GM12878 (cell line): ENCODE measurements at regions not wholly inside any gene's neighbourhood (a gene's known extent, or its start where the extent isn't known, plus 50 kb on each side); places are given as distances from the start of the nearest gene placed in this dataset.

Experiments used
- ATAC-seq: fragments of 200-7000 bp; cut with Tn5 transposase; 3 replicates; pipeline ENCODE4 v1.9.1; 2020; ENCODE audit warnings: mild to moderate bottlenecking, moderate library complexity
- BruUV-seq: library from RNA; stranded (reverse); fragments of 400-500 nt; replicated peaks from 2 replicates; lab custom pipeline; 2021; lab: Mats Ljungman, UMichigan
- CTCF ChIA-PET: fragments of 300-600 bp; sonication (Branson Sonifier 250); formaldehyde crosslinking; extraction: SDS; loops from one replicate; lab custom pipeline; 2021; ENCODE audit warnings: inconsistent platforms; lab: Yijun Ruan, JAX
- POLR2A ChIA-PET: fragments of 350-600 bp; formaldehyde crosslinking; extraction: SDS; loops from one replicate; lab custom pipeline; 2021; ENCODE audit warnings: inconsistent platforms; lab: Charles Lee
- RAD21 ChIA-PET: fragments of 300-600 bp; sonication (Branson Sonifier 250); formaldehyde crosslinking; loops from one replicate; lab custom pipeline; 2023; ENCODE audit warnings: antibody characterized with exemption; ENCODE audit not compliant: unreplicated experiment; lab: Charles Lee
- SMC1A ChIA-PET: fragments of 300-600 bp; sonication (Branson Sonifier 250); formaldehyde crosslinking; loops from one replicate; lab custom pipeline; 2023; ENCODE audit not compliant: unreplicated experiment, uncharacterized antibody; lab: Charles Lee
- DNase-seq: peaks from one replicate; pipeline ENCODE4 v3.0.0-alpha.2; 2011; ENCODE audit warnings: low read depth, low spot score
- FAIRE-seq: peaks from 3 replicates; lab custom pipeline; 2011; peaks lifted over from hg19 to GRCh38; lab: Jason Lieb, UNC
- H2AFZ ChIP-seq: 2 replicates; pipeline ENCODE4 v1.6.0; 2011; ENCODE audit warnings: low read depth, low read length, control low read depth; ENCODE audit not compliant: control insufficient read depth
- H3K27ac ChIP-seq: 2 replicates; pipeline ENCODE4 v1.5.1; 2011; ENCODE audit warnings: control low read depth; ENCODE audit not compliant: control insufficient read depth, insufficient read depth
- H3K27me3 ChIP-seq, 2 experiments: replicated peaks in 1 of 2; 2 replicates each; pipeline versions ENCODE4 v1.6.0 to v1.6.1; 2011; ENCODE audit warnings: low read length in 1 of 2; ENCODE audit not compliant: control insufficient read depth in 2 of 2, insufficient read depth in 2 of 2
- H3K36me3 ChIP-seq, 2 experiments: 2 replicates each; pipeline ENCODE4 v1.5.1; 2011; ENCODE audit warnings: low read length in 1 of 2; ENCODE audit not compliant: control insufficient read depth in 2 of 2, insufficient read depth in 2 of 2
- H3K4me1 ChIP-seq: 2 replicates; pipeline ENCODE4 v1.6.1; 2011; ENCODE audit warnings: mild to moderate bottlenecking, low read length, moderate library complexity, mixed read lengths; ENCODE audit not compliant: control insufficient read depth, insufficient read depth
- H3K4me2 ChIP-seq: 2 replicates; pipeline ENCODE4 v1.6.0; 2011; ENCODE audit warnings: control low read depth; ENCODE audit not compliant: control insufficient read depth, insufficient read depth
- H3K4me3 ChIP-seq: fragments of 200-600 bp; sonication (generic); 2 replicates; pipeline ENCODE4 v1.5.1; 2016
- H3K79me2 ChIP-seq: 2 replicates; pipeline ENCODE4 v1.6.0; 2011; ENCODE audit warnings: low read length; ENCODE audit not compliant: control insufficient read depth, insufficient read depth
- H3K9ac ChIP-seq: 2 replicates; pipeline ENCODE4 v1.8.0; 2011; ENCODE audit warnings: low read length, control low read depth, mixed read lengths; ENCODE audit not compliant: control insufficient read depth, insufficient read depth
- H3K9me3 ChIP-seq: replicated peaks from 3 replicates; pipeline ENCODE4 v1.5.1; 2011; ENCODE audit warnings: mild to moderate bottlenecking, low read length; ENCODE audit not compliant: control insufficient read depth, insufficient read depth
- H4K20me1 ChIP-seq: 2 replicates; pipeline ENCODE4 v1.6.0; 2011; ENCODE audit not compliant: control insufficient read depth, insufficient read depth
- BACH1 ChIP-seq: fragments of 450-650 bp; IDR thresholded peaks from 2 replicates; pipeline ENCODE4 v1.6.1; 2017; ENCODE audit warnings: mild to moderate bottlenecking, borderline replicate concordance
- EZH2 ChIP-seq: IDR thresholded peaks from 2 replicates; pipeline ENCODE4 v1.6.1; 2012; ENCODE audit warnings: low read depth, mild to moderate bottlenecking, control low read depth, inconsistent platforms, low read length, borderline replicate concordance; ENCODE audit not compliant: control insufficient read depth
- FOXM1 ChIP-seq: IDR thresholded peaks from 2 replicates; pipeline ENCODE4 v1.6.1; 2012; ENCODE audit warnings: low read depth, mild to moderate bottlenecking, inconsistent platforms, low read length, moderate library complexity
- HDGF ChIP-seq: fragments of 450-650 bp; IDR thresholded peaks from 2 replicates; pipeline ENCODE4 v1.6.1; 2016; ENCODE audit warnings: antibody characterized with exemption
- POLR2AphosphoS2 ChIP-seq: IDR thresholded peaks from 2 replicates; pipeline ENCODE4 v1.6.1; 2011; ENCODE audit warnings: low read depth, mild to moderate bottlenecking, low read length, improper control_type of control experiment, moderate library complexity
- SUZ12 ChIP-seq: fragments of 200-600 bp; sonication (generic); IDR thresholded peaks from one replicate; pipeline ENCODE4 v1.6.1; 2018; ENCODE audit warnings: antibody characterized with exemption, mild to moderate bottlenecking; ENCODE audit not compliant: unreplicated experiment
- TCF3 ChIP-seq: IDR thresholded peaks from 2 replicates; pipeline ENCODE4 v1.6.1; 2012; ENCODE audit warnings: low read depth, mild to moderate bottlenecking, low read length, borderline replicate concordance; ENCODE audit not compliant: insufficient read depth
- YBX1 ChIP-seq: fragments of 450-650 bp; IDR thresholded peaks from 2 replicates; pipeline ENCODE4 v1.6.1; 2016; ENCODE audit warnings: antibody characterized with exemption
- ZZZ3 ChIP-seq: IDR thresholded peaks from 2 replicates; pipeline ENCODE4 v1.6.1; 2011; ENCODE audit warnings: low read depth; ENCODE audit not compliant: control insufficient read depth, insufficient read length
- WGBS: methylation state at CpG from one replicate; pipeline ENCODE4 v1.1.6; 2016; ENCODE audit warnings: low lambda C conversion rate; ENCODE audit not compliant: insufficient replicate concordance, insufficient coverage; ENCODE audit errors: missing lambda C conversion rate; 5-methylcytosine and 5-hydroxymethylcytosine counted together
- in situ Hi-C: fragments of 300-500 bp; cut with MboI; formaldehyde crosslinking; loops from 9 replicates; pipeline ENCODE4 v1.14.3; 2018; ENCODE audit warnings: mixed read lengths
- intact Hi-C: fragments of 100-400 bp; cut with micrococcal nuclease; formaldehyde crosslinking; loops from one replicate; pipeline ENCODE4 v1.14.2; 2022; ENCODE audit not compliant: unreplicated experiment
- TF ChIP-seq, protein P1 (sequence below): fragments of 450-650 bp; formaldehyde crosslinking; IDR thresholded peaks from 2 replicates; pipeline ENCODE4 v1.4.0; 2022; ENCODE audit warnings: mild to moderate bottlenecking, moderate library complexity
- TF ChIP-seq, protein P2 (sequence below): fragments of 450-650 bp; IDR thresholded peaks from 2 replicates; pipeline ENCODE4 v1.6.1; 2017; ENCODE audit warnings: mild to moderate bottlenecking

DNA sequence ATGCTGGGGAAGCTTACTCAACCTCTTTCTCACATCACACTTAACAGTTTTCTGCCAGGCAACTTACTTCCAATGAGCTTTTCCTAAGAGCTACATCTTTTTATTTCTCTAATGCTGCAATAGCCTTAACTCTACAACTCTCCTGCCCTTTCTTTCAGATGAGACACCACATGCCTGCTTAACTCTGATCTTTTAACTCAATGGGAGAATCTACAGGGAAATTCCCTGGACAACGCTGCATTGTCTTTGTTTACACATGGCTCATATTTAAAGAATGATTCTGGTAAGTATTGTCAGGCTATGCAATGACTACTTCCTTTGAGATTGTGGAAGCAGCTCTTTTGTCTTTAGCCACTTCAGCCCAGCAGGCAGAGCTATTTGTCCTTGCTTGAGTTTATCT, 353.1 kb upstream of the BCHE start (continued):
- TF ChIP-seq, protein P1, sequence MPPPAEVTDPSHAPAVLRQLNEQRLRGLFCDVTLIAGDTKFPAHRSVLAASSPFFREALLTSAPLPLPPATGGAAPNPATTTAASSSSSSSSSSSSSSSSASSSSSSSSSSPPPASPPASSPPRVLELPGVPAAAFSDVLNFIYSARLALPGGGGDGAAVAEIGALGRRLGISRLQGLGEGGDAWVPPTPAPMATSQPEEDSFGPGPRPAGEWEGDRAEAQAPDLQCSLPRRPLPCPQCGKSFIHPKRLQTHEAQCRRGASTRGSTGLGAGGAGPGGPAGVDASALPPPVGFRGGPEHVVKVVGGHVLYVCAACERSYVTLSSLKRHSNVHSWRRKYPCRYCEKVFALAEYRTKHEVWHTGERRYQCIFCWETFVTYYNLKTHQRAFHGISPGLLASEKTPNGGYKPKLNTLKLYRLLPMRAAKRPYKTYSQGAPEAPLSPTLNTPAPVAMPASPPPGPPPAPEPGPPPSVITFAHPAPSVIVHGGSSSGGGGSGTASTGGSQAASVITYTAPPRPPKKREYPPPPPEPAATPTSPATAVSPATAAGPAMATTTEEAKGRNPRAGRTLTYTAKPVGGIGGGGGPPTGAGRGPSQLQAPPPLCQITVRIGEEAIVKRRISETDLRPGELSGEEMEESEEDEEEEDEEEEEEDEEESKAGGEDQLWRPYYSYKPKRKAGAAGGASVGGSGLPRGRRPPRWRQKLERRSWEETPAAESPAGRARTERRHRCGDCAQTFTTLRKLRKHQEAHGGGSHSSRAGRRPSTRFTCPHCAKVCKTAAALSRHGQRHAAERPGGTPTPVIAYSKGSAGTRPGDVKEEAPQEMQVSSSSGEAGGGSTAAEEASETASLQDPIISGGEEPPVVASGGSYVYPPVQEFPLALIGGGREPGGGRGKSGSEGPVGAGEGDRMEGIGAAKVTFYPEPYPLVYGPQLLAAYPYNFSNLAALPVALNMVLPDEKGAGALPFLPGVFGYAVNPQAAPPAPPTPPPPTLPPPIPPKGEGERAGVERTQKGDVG: no peak
- no peak for TF ChIP-seq TCF3

DNA sequence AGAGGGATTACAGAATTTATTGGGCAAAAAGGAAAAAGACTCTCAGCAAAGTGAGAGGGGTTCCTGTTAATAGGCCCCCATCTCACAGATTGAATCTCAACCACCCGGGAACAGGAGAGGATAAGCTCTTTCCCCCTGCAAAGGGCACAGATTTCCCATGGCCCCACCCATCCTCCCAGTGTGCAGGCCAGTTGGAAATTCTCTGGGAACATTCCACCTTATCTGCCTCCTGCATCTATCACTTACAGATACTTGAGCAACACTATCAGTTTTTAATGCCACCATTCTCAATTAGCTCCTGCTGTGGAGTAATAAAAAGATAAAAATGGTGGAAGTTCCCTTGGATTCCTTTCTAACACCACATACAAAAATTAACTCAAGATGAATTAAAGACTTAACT, 350.0 kb upstream of the BCHE start:
- Histone ChIP-seq H4K20me1 (no peaks in the 10 kb centered on the region), H3K36me3 (no peaks in the 10 kb centered on the region), H3K27ac (no peak overlapping the region), H3K4me2 (no peak overlapping the region), H3K27me3 (no peaks in the 10 kb centered on the region), H2AFZ (no peak overlapping the region), H3K4me1 (no peaks in the 10 kb centered on the region), H3K9ac (no peak overlapping the region)
- FAIRE-seq: no peak
- RAD21 ChIA-PET: no interaction called here
- POLR2A ChIA-PET: no interaction called here
- SMC1A ChIA-PET: no interaction called here
- intact Hi-C loops: no loop called here
- BruUV-seq: no TSS peak
- TF ChIP-seq POLR2AphosphoS2 (no peak), HDGF (no peak), FOXM1 (no peak), YBX1 (no peak), SUZ12 (no peak), BACH1 (no peak), ZZZ3 (no peak), EZH2 (no peak)
- TF ChIP-seq, protein P2, sequence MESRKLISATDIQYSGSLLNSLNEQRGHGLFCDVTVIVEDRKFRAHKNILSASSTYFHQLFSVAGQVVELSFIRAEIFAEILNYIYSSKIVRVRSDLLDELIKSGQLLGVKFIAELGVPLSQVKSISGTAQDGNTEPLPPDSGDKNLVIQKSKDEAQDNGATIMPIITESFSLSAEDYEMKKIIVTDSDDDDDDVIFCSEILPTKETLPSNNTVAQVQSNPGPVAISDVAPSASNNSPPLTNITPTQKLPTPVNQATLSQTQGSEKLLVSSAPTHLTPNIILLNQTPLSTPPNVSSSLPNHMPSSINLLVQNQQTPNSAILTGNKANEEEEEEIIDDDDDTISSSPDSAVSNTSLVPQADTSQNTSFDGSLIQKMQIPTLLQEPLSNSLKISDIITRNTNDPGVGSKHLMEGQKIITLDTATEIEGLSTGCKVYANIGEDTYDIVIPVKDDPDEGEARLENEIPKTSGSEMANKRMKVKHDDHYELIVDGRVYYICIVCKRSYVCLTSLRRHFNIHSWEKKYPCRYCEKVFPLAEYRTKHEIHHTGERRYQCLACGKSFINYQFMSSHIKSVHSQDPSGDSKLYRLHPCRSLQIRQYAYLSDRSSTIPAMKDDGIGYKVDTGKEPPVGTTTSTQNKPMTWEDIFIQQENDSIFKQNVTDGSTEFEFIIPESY: no peak
- TF ChIP-seq, all 136 proteins: peak for 0
- Histone ChIP-seq H3K4me3 (no peak overlapping the region), H3K9me3 (no peaks in the 10 kb centered on the region), H3K79me2 (no peaks in the 10 kb centered on the region)
- 0% methylated on average over 1 of the region's 1 CpG for WGBS
- CTCF ChIA-PET: interaction anchor here (0.6 kb wide), 1 partner anchor 172 kb away, joined by 3 read pairs; no protein-coding TSS in a partner anchor
- DNase-seq (no peak), ATAC-seq (no peak)
- in situ Hi-C loops: no loop called here
